Gastrocnemius medialis (tissue), 4 donors: ENCODE measurements at regions not wholly inside any gene's neighbourhood (a gene's known extent, or its start where the extent isn't known, plus 50 kb on each side); places are given as distances from the start of the nearest gene placed in this dataset.

Experiments
- ATAC-seq, 2 donors: fragments of 150-250 bp; one replicate each; pipeline ENCODE4 v1.9.1; 2016
- DNase-seq, 2 donors: peaks; one replicate each; pipeline ENCODE4 v3.0.0-alpha.2; 2019
- H3K27ac ChIP-seq, 4 donors: fragments of 200-600 bp; sonication (generic); 1 replicate in 1 of 4; 2 replicates in 3 of 4; pipeline ENCODE4 v1.5.1; 2016 to 2018; ENCODE audit warnings: mild to moderate bottlenecking in 2 of 4, moderate library complexity in 1 of 4
- H3K27me3 ChIP-seq, 3 donors: fragments of 200-600 bp; sonication (generic) in 2 of 3; 1 replicate in 1 of 3; 2 replicates in 2 of 3; pipeline versions ENCODE4 v1.5.1 to v1.6.0; 2016 to 2019; ENCODE audit warnings: mild to moderate bottlenecking in 1 of 3, moderate library complexity in 1 of 3
- H3K36me3 ChIP-seq, 2 donors: fragments of 200-600 bp; sonication (generic) in 1 of 2; one replicate each; pipeline ENCODE4 v1.5.1; 2017 to 2018
- H3K4me1 ChIP-seq, 2 donors: fragments of 200-600 bp; sonication (generic) in 1 of 2; one replicate each; pipeline ENCODE4 v1.5.1; 2016 to 2017; ENCODE audit warnings: mild to moderate bottlenecking in 2 of 2
- H3K4me3 ChIP-seq, 4 donors: fragments of 200-600 bp; sonication (generic) in 3 of 4; 1 replicate in 1 of 4; 2 replicates in 3 of 4; pipeline ENCODE4 v1.5.1; 2016 to 2019; ENCODE audit warnings: mild to moderate bottlenecking in 2 of 4
- H3K9me3 ChIP-seq, 3 donors: fragments of 200-600 bp; sonication (generic) in 2 of 3; 1 replicate in 1 of 3; 2 replicates in 2 of 3; pipeline ENCODE4 v1.5.1; 2016 to 2019
- POLR2A ChIP-seq, 2 donors: fragments of 450-650 bp; IDR thresholded peaks; one replicate each; pipeline ENCODE4 v1.6.1; 2017; ENCODE audit warnings: antibody characterized with exemption in 2 of 2, mild to moderate bottlenecking in 2 of 2, moderate library complexity in 2 of 2
- in situ Hi-C, 4 donors: fragments of 200-750 bp; cut with MboI; loops; one replicate each; pipeline versions ENCODE4 v1.15.0 to v1.8.0; 2017; ENCODE audit warnings: low sequenced_read_pairs in 4 of 4
- intact Hi-C: fragments of 100-400 bp; cut with DNase I; formaldehyde crosslinking; loops from one replicate; pipeline ENCODE4 v1.15.1; 2023; ENCODE audit warnings: low total_unique reads
- TF ChIP-seq, protein P1 (sequence below), 5 experiments: fragments of 450-650 bp in 3 of 5; fragments of 200-600 bp in 2 of 5; sonication (generic) in 2 of 5; IDR thresholded peaks in 4 of 5; conservative IDR thresholded peaks in 1 of 5; 1 replicate in 4 of 5; 2 replicates in 1 of 5; pipeline ENCODE4 v1.5.1; 2016 to 2019; ENCODE audit warnings: antibody characterized with exemption in 5 of 5, mild to moderate bottlenecking in 3 of 5, moderate library complexity in 3 of 5

DNA sequence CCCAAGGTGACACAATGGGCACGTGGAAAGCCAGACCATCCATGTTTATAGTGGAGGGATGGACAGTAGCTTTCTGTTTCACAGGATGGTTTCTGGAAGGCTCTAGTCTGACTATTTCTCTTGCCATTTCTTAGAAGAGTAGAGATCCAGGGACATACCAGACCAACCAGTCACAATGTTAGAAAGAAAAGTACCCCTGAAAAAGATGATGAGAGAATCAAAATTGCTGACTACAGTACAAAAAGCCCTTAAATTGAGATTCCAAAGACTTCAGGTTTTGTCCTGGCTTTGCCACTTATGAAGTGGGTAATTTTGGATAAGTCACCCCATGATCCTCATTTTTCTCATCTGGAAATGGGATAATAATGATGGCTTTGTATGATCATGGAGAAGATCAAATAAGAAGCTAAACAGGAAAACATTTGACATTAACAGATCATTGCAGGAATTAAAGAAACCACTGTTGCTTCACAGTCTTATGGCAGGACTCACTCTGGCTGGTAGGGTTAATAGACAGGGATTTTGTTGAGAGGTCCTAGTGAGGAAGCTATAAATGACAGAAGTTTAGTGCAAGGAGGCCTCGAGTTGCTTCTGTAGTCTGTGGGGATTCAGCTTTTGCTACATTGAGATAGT lies 386.0 kb downstream of the IRS1 start:
- intact Hi-C loops, result no loop called here
- in situ Hi-C loops, result no loop called here
- H3K27me3 ChIP-seq, result no peaks in the 10 kb centered on the region
- no peak for TF ChIP-seq POLR2A (IDR thresholded peaks at IDR 0.05)
- TF ChIP-seq, protein P1, sequence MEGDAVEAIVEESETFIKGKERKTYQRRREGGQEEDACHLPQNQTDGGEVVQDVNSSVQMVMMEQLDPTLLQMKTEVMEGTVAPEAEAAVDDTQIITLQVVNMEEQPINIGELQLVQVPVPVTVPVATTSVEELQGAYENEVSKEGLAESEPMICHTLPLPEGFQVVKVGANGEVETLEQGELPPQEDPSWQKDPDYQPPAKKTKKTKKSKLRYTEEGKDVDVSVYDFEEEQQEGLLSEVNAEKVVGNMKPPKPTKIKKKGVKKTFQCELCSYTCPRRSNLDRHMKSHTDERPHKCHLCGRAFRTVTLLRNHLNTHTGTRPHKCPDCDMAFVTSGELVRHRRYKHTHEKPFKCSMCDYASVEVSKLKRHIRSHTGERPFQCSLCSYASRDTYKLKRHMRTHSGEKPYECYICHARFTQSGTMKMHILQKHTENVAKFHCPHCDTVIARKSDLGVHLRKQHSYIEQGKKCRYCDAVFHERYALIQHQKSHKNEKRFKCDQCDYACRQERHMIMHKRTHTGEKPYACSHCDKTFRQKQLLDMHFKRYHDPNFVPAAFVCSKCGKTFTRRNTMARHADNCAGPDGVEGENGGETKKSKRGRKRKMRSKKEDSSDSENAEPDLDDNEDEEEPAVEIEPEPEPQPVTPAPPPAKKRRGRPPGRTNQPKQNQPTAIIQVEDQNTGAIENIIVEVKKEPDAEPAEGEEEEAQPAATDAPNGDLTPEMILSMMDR (IDR thresholded peaks at IDR 0.05 in 4 of 5, conservative IDR thresholded peaks at IDR 0.05 in 1 of 5), result no peak
- H3K4me3 ChIP-seq, result no peak overlapping the region
- H3K4me1 ChIP-seq, result peaks cover 0 to 7% of the 10 kb centered on the region in 2 donors
- DNase-seq, result no peak
- H3K36me3 ChIP-seq, result no peaks in the 10 kb centered on the region
- H3K27ac ChIP-seq, result no peak overlapping the region
- H3K9me3 ChIP-seq, result no peaks in the 10 kb centered on the region
- no peak for ATAC-seq

DNA sequence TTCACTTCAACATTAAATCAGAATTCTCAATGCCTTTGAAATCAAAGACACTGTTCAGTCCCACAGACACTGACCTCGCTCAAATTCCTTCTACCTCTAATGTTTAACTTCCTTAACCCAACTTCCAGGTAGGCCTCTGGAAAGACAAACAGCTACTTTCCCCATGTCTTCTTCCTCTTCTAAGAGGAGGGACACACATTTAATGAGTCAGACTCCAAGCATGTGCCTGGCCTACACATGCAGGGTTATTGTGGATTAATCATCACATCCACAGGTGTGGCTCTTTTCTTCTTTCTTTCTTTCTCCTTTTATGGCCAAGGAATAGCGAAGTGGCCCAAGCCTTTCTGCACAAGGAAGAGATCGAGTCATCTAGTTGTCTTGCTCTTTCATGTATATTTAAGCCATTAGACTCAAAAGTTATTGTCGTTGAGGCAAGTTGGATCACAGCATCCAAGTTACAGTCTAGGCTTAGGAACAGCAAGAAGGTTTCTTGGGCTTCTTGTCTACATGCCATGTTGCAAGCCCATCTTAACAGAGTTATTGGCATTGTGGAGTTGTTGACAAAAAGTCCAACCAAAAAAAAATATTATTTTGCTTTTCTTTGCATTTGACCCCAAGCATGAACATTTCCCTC lies 387.8 kb downstream of the IRS1 start:
- TF ChIP-seq, protein P1 (IDR thresholded peaks at IDR 0.05 in 4 of 5, conservative IDR thresholded peaks at IDR 0.05 in 1 of 5), result no peak
- no peak for TF ChIP-seq POLR2A (IDR thresholded peaks at IDR 0.05)
- intact Hi-C loops, result no loop called here
- no peak overlapping the region for H3K4me3 ChIP-seq
- no peaks in the 10 kb centered on the region for H3K36me3 ChIP-seq
- ATAC-seq, result no peak
- in situ Hi-C loops, result no loop called here
- peaks cover 0 to 7% of the 10 kb centered on the region in 2 donors for H3K4me1 ChIP-seq
- no peak for DNase-seq
- no peaks in the 10 kb centered on the region for H3K27me3 ChIP-seq
- no peak overlapping the region for H3K27ac ChIP-seq
- H3K9me3 ChIP-seq, result no peaks in the 10 kb centered on the region

DNA sequence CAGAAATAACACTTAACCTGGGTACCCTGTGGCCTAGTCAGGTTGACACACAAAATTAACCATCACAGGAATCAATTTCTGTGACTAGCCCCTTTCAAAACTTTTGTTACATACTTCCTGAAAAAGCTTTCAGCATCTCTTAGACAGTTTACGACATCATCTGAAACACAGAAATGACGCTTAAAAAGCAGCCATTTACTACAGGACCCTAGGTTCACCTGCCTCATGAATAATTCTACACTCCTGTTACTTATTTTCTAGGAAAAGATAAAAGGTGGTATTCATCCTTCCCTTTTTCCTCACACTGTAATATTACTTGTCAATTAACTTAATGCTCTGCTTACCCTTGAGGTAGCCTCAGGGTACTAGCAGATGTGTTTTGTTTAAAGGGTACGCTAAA lies 388.4 kb downstream of the IRS1 start:
- DNase-seq (no peak), ATAC-seq (no peak)
- in situ Hi-C loops, result no loop called here
- H3K4me3 ChIP-seq, result no peak overlapping the region
- peaks cover 0 to 7% of the 10 kb centered on the region in 2 donors for H3K4me1 ChIP-seq
- no peaks in the 10 kb centered on the region for H3K36me3 ChIP-seq
- no peaks in the 10 kb centered on the region for H3K9me3 ChIP-seq
- intact Hi-C loops, result no loop called here
- H3K27ac ChIP-seq, result no peak overlapping the region
- no peaks in the 10 kb centered on the region for H3K27me3 ChIP-seq
- TF ChIP-seq POLR2A (IDR thresholded peaks at IDR 0.05), result no peak
- TF ChIP-seq, protein P1 (IDR thresholded peaks at IDR 0.05 in 4 of 5, conservative IDR thresholded peaks at IDR 0.05 in 1 of 5), result no peak

DNA sequence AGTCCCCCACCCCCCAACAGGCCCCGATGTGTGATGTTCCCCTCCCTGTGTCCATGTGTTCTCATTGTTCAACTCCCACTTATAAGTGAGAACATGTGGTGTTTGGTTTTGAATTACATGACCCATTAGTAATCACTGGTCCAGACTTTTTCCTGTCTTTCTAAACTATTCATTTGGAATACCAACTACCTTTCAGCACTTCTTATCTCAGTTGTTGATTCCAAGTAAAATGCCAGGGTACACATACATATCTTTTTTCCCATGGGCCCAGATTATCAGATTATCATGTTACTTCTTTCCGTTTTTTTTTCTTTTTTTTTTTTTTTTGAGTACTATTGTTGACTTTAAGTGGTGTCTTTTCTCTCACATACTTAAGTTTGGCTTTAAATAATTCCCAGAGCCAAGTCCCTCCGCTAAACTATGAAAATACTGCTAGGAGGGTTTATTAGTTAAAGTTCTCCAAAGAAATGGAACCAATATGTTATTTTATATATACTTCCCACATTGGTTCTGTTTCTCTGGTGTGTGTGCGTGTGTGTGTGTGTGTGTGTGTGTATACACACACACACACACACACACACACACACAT lies 389.3 kb downstream of the IRS1 start:
- TF ChIP-seq POLR2A (IDR thresholded peaks at IDR 0.05), result no peak
- TF ChIP-seq, protein P1 (IDR thresholded peaks at IDR 0.05 in 4 of 5, conservative IDR thresholded peaks at IDR 0.05 in 1 of 5), result no peak
- in situ Hi-C loops, result no loop called here
- DNase-seq (no peak), ATAC-seq (no peak)
- no peaks in the 10 kb centered on the region for H3K36me3 ChIP-seq
- H3K4me3 ChIP-seq, result no peak overlapping the region
- no peak overlapping the region for H3K27ac ChIP-seq
- H3K9me3 ChIP-seq, result no peaks in the 10 kb centered on the region
- H3K4me1 ChIP-seq, result peaks cover 0 to 7% of the 10 kb centered on the region in 2 donors
- intact Hi-C loops, result no loop called here
- H3K27me3 ChIP-seq, result no peaks in the 10 kb centered on the region
